Liver (tissue), 3 donors: ENCODE measurements at regions not wholly inside any gene's neighbourhood (a gene's known extent, or its start where the extent isn't known, plus 50 kb on each side); places are given as distances from the start of the nearest gene placed in this dataset.

Experiments used
- ATF3 ChIP-seq: IDR thresholded peaks from 2 replicates; pipeline ENCODE4 v1.6.1; 2016; ENCODE audit warnings: antibody characterized with exemption
- CTCF ChIP-seq: fragments of 150-350 bp; IDR thresholded peaks from 2 replicates; pipeline ENCODE4 v1.5.1; 2017; ENCODE audit warnings: improper control_type of control experiment, low read depth, low read length; ENCODE audit not compliant: missing input control
- EGR1 ChIP-seq, 2 donors: IDR thresholded peaks; 2 replicates each; pipeline ENCODE4 v1.6.1; 2016 to 2018; ENCODE audit warnings: antibody characterized with exemption in 2 of 2, low read depth in 2 of 2
- GABPA ChIP-seq, 2 donors: IDR thresholded peaks in 1 of 2; conservative IDR thresholded peaks in 1 of 2; 2 replicates each; pipeline ENCODE4 v1.6.1; 2016; ENCODE audit warnings: antibody characterized with exemption in 2 of 2, mild to moderate bottlenecking in 1 of 2, moderate library complexity in 1 of 2
- HNF4G ChIP-seq: IDR thresholded peaks from 2 replicates; pipeline ENCODE4 v1.6.1; 2016; ENCODE audit warnings: antibody characterized with exemption
- JUND ChIP-seq, 2 donors: IDR thresholded peaks; 2 replicates each; pipeline ENCODE4 v1.6.1; 2016; ENCODE audit warnings: antibody characterized with exemption in 2 of 2
- MAX ChIP-seq: IDR thresholded peaks from 2 replicates; pipeline ENCODE4 v1.6.1; 2016; ENCODE audit warnings: antibody characterized with exemption
- NR2F2 ChIP-seq: IDR thresholded peaks from 2 replicates; pipeline ENCODE4 v1.6.1; 2016; ENCODE audit warnings: antibody characterized with exemption
- RAD21 ChIP-seq, 2 donors: IDR thresholded peaks; 2 replicates each; pipeline ENCODE4 v1.6.1; 2016; ENCODE audit warnings: antibody characterized with exemption in 2 of 2, mild to moderate bottlenecking in 2 of 2
- SP1 ChIP-seq: IDR thresholded peaks from 2 replicates; pipeline ENCODE4 v1.6.1; 2018; ENCODE audit warnings: antibody characterized with exemption, mild to moderate bottlenecking
- TAF1 ChIP-seq: conservative IDR thresholded peaks from 2 replicates; pipeline ENCODE4 v1.6.1; 2016; ENCODE audit warnings: antibody characterized with exemption, mild to moderate bottlenecking
- YY1 ChIP-seq: IDR thresholded peaks from 2 replicates; pipeline ENCODE4 v1.6.1; 2016; ENCODE audit warnings: antibody characterized with exemption, mild to moderate bottlenecking
- ZBTB33 ChIP-seq: IDR thresholded peaks from 2 replicates; pipeline ENCODE4 v1.6.1; 2016; ENCODE audit warnings: antibody characterized with exemption
- donor health status: healthy.
- donor health status: healthy.

GRCh38 chr11:64436000-64436399 lies 77.0 kb downstream of the RPS6KA4 start:
- TF ChIP-seq CTCF, result no peak
- no peak for TF ChIP-seq YY1
- no peak for TF ChIP-seq RAD21 (IDR thresholded peaks at IDR 0.05)
- no peak for TF ChIP-seq GABPA (IDR thresholded peaks at IDR 0.05 in 1 of 2, conservative IDR thresholded peaks at IDR 0.05 in 1 of 2)
- TF ChIP-seq ATF3, result no peak
- no peak for TF ChIP-seq ZBTB33
- no peak for TF ChIP-seq MAX
- no peak for TF ChIP-seq TAF1
- TF ChIP-seq JUND (IDR thresholded peaks at IDR 0.05), result no peak
- TF ChIP-seq EGR1 (IDR thresholded peaks at IDR 0.05; ENCODE audit: low read depth in 2 of 2), result no peak
- TF ChIP-seq SP1, result no peak
- no peak for TF ChIP-seq HNF4G
- no peak for TF ChIP-seq NR2F2
